ENCODE measurements at regions not wholly inside any gene's neighbourhood (a gene's known extent, or its start where the extent isn't known, plus 50 kb on each side); places are given as distances from the start of the nearest gene placed in this dataset.
"Not testable (repeated sequence)": the region's sequence is repeated elsewhere in the genome, so short reads cannot be mapped to it uniquely, and the experiment has no call there.

GRCh38 chr1:149841597-149842238, 57.6 kb upstream of the BOLA1 start:
- DNase-seq, H3K27ac Mint-ChIP-seq, H3K9me3 Mint-ChIP-seq, H3K4me3 Mint-ChIP-seq, H3K36me3 Mint-ChIP-seq, H3K27me3 Mint-ChIP-seq: not testable (repeated sequence)
- peaks cover 23 to 27% (median 27%) of the 10 kb centered on the region in 3 donors for H3K4me1 Mint-ChIP-seq
- ATAC-seq (ENCODE audit: low read depth in 2 of 2): peak; percentile 64 to 69

- H3K4me1 Mint-ChIP-seq: peaks cover 31 to 35% (median 32%) of the 10 kb centered on the region in 3 donors
- not testable (repeated sequence) for DNase-seq, H3K27me3 Mint-ChIP-seq, H3K27ac Mint-ChIP-seq, H3K9me3 Mint-ChIP-seq
- H3K36me3 Mint-ChIP-seq: peaks cover 9 to 14% of the 10 kb centered on the region in 2 donors
- peak; percentile 70 to 71 for ATAC-seq (ENCODE audit: low read depth in 2 of 2)
- peak overlapping the region in 1 of 8 donors; percentile 92 for H3K4me3 Mint-ChIP-seq
Measured at GRCh38 chr1:149842458-149843064, 56.8 kb upstream of the BOLA1 start.

DNA sequence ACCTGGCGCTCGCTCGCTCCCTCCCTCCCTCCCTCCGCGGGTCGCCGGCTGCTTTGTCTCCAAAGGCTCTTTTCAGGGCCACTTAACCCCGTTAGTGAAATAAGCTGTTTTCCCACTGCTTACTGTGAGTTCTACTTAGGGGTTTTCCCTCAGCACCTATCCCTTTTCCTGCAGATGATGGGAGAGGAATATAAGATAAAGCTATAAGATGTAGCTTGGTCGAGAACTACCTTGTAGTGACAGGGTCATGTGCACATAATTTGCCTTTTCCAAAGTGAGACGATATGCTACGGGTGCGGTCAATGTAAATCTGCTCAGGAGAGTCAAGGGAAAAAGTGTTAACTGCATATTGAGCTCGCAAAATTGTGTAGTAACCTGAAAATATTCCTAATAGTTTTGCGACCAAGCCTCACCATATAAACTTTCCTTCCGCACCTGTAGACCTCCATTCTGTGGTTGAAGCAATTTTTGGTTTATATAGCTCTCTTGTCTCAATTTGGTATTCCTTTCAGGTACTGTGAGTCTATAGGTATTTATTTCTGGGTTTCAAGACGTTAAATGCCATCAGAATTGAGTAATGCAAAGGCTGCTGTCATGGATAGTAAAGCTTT, 55.8 kb upstream of the BOLA1 start:
- Mint-ChIP-seq H3K36me3 (peaks cover 9 to 14% of the 10 kb centered on the region in 2 donors), H3K27ac (peak overlapping the region; percentile 60 to 94 (median 86)), H3K4me1 (peaks cover 36 to 42% (median 40%) of the 10 kb centered on the region in 3 donors)

GRCh38 chr1:149844101-149844500, 55.3 kb upstream of the BOLA1 start:
- peaks cover 9 to 14% of the 10 kb centered on the region in 2 donors for H3K36me3 Mint-ChIP-seq
- peaks cover 0 to 4% (median 0%) of the 10 kb centered on the region in 7 donors for H3K9me3 Mint-ChIP-seq
- H3K4me1 Mint-ChIP-seq: peaks cover 41 to 48% (median 46%) of the 10 kb centered on the region in 3 donors
- H3K27ac Mint-ChIP-seq: peak overlapping the region; percentile 60 to 94 (median 86)
- H3K4me3 Mint-ChIP-seq: peak overlapping the region; percentile 88 to 95 (median 90)
- no peaks in the 10 kb centered on the region for H3K27me3 Mint-ChIP-seq
- no peak for ATAC-seq (ENCODE audit: low read depth in 2 of 2)
- DNase-seq: no peak

More for the DNA sequence above, 55.8 kb upstream of the BOLA1 start:
- H3K27me3 Mint-ChIP-seq: no peaks in the 10 kb centered on the region
- no peak for ATAC-seq (ENCODE audit: low read depth in 2 of 2)
- H3K4me3 Mint-ChIP-seq: peak overlapping the region; percentile 88 to 95 (median 90)
- no peak for DNase-seq
- peaks cover 0 to 4% (median 0%) of the 10 kb centered on the region in 7 donors for H3K9me3 Mint-ChIP-seq

DNA sequence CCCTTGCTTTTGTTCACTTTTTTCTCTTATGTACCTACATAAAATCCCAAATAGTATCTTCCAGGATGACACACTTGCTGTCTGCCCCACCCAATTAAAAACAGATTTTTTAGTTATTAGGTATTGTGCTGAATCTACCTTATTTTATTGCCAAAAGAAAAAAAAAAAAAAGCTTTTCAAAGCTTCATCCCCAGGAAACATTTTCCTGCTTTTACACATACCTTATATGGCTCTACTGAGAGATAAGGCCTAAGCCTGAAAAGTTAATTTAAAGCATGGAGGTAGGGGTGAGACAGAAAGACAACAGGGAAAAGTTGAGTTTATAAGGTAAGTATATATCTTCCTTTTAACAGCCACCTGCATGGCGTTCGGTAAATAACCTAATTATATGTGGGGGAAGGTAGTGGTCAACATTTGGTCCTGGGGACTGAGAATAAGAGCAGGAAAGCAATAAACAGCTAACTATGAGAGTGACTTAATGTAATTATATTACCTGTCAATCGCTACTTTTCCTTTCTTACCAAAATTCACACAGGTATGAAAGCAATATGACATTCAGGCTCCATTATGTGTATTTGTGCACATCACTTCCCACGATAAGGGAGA, 54.6 kb upstream of the BOLA1 start:
- Mint-ChIP-seq H3K4me3 (peak overlapping the region; percentile 18 to 95 (median 76)), H3K36me3 (peaks cover 9 to 14% of the 10 kb centered on the region in 2 donors), H3K4me1 (peaks cover 47 to 54% (median 53%) of the 10 kb centered on the region in 3 donors), H3K27me3 (no peaks in the 10 kb centered on the region), H3K9me3 (peaks cover 0 to 4% (median 0%) of the 10 kb centered on the region in 7 donors), H3K27ac (peak overlapping the region in 4 of 6 donors; percentile 22 to 80 (median 32))
- ATAC-seq (ENCODE audit: low read depth in 2 of 2): no peak
- no peak for DNase-seq

DNA sequence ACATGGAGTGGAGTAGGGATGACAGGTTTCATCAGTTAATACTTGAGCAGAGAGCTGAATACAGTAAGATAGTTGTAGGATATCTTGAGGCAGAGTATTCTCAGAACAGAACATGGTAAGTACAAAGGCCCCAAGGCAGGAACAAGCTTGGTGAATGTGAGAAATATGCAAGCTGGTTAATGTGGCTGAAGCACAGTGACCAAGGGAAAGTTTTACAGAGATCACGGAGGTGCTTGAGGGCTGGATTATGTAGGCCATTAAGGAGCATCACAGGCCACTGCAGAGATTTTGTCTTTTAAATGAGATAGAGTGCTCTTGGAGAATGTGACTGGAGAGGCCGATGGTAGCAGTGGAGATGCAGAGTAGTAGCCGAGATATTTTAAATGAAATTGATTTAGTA, 54.0 kb upstream of the BOLA1 start:
- H3K9me3 Mint-ChIP-seq: peaks cover 0 to 4% (median 0%) of the 10 kb centered on the region in 7 donors
- H3K27ac Mint-ChIP-seq: peak overlapping the region in 2 of 6 donors; percentile 58 to 80
- ATAC-seq (ENCODE audit: low read depth in 2 of 2): no peak
- peak overlapping the region; percentile 18 to 95 (median 76) for H3K4me3 Mint-ChIP-seq
- no peak for DNase-seq
- H3K36me3 Mint-ChIP-seq: peaks cover 9 to 14% of the 10 kb centered on the region in 2 donors
- peaks cover 51 to 57% (median 56%) of the 10 kb centered on the region in 3 donors for H3K4me1 Mint-ChIP-seq
- H3K27me3 Mint-ChIP-seq: no peaks in the 10 kb centered on the region

DNA sequence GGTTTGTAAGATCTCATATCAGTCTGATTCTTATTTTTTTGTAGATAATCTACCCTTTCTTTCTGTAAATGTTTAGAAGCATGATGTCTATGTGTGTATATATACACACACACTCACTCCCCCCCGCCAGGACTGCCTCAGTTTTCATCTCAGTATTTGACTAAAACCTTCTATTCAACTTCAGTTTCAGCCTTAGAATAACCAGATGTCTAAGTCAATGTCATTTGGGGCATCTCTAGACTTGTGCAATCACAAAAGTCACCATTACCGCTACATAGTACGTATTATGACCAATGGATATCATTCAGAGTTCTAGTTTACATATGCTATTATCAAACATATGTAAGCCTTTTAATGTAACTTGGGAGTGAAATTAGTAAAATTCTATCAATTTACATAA, 53.3 kb upstream of the BOLA1 start:
- Mint-ChIP-seq H3K4me1 (peaks cover 51 to 57% (median 56%) of the 10 kb centered on the region in 3 donors), H3K27ac (peak overlapping the region in 3 of 6 donors; percentile 17 to 80 (median 58)), H3K4me3 (peak overlapping the region; percentile 18 to 95 (median 76)), H3K9me3 (peaks cover 0 to 4% (median 0%) of the 10 kb centered on the region in 7 donors), H3K36me3 (peaks cover 9 to 14% of the 10 kb centered on the region in 2 donors), H3K27me3 (no peaks in the 10 kb centered on the region)
- DNase-seq (no peak), ATAC-seq (ENCODE audit: low read depth in 2 of 2) (no peak)

DNA sequence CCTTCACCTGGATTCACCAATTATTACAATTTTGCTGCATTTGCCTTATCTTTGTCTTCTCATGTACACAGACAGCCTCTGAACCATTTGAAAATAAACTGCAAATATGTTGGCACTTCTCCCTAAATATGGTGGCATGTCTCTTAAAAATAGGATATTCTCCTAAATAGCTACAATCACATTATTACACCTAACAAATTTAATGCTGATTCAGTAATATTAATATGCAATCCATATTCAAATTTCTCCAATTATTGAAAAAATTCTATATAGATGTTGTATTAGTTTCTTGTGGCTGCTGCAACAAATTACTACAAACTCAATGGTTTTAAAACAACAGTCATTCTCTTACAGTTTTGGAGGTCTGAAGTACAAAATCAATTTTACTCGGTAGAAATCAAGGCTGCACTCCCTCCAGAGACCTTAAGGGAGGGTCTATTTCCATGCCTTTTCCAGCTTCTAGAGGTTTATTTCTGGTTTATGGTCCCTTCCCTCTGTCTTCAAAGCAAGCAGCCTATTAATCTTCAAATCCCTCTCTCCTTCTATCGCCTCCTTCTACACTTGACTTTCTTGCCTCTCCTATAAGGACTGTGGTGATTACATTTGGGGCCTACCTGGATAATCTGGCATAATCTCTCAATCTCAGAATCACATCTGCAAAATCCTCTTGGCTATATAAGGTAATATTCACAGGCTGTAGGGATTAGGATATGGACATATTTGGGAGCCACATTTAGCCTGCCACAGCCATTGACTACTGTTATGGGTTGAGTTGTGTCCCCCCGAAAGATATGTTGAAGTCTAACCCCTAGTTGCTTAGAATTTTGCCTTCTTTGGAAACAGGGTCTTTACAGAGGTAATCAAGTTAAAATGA, 52.5 kb upstream of the BOLA1 start:
- ATAC-seq (ENCODE audit: low read depth in 2 of 2) (no peak), DNase-seq (no peak)
- Mint-ChIP-seq H3K9me3 (peaks cover 0 to 4% (median 0%) of the 10 kb centered on the region in 7 donors), H3K27me3 (no peaks in the 10 kb centered on the region), H3K4me3 (peak overlapping the region in 7 of 8 donors; percentile 12 to 95 (median 71)), H3K4me1 (peaks cover 51 to 57% (median 56%) of the 10 kb centered on the region in 3 donors), H3K27ac (peak overlapping the region in 3 of 6 donors; percentile 26 to 78 (median 29)), H3K36me3 (peaks cover 9 to 14% of the 10 kb centered on the region in 2 donors)

DNA sequence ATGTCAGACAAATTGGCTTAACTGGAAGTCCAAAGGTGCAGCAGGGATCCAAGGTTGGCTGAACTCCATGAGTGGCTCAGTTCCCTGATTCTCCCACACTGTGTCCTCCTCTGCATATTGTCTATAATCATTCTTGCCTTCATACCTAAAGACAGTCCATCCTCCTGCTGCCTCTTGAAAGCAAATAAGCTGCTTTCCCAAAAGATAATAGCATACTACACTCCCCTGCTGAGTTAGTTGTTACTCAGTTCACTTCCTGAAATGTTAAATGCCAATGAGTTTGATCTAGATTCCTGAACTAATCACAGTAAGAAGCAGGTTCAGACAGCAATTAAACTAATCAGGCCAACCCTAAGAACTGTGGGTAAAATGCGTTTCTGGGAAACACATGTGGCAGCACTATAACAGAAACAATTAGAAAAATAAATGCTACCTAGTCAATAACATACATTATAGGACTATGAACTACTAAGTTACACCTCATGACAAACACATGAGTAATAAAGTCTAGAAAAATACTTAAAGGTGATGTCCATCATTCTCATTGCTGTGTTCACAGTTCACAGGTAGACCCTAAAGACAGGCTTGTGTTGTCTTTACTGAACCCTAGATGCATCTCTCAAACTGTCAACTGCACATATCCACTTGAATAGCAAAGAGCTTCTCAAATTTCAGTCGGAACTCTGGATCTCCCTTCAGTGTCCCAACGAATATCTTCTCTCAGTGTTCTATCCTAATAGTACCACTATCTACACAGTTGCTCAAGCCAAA, 50.8 kb upstream of the BOLA1 start:
- peak overlapping the region; percentile 41 to 98 (median 74) for H3K27ac Mint-ChIP-seq
- H3K9me3 Mint-ChIP-seq: peaks cover 0 to 4% (median 0%) of the 10 kb centered on the region in 7 donors
- no peak for DNase-seq
- no peaks in the 10 kb centered on the region for H3K27me3 Mint-ChIP-seq
- peaks cover 9 to 14% of the 10 kb centered on the region in 2 donors for H3K36me3 Mint-ChIP-seq
- peaks cover 49 to 56% (median 55%) of the 10 kb centered on the region in 3 donors for H3K4me1 Mint-ChIP-seq
- peak overlapping the region; percentile 83 to 94 (median 92) for H3K4me3 Mint-ChIP-seq
- no peak for ATAC-seq (ENCODE audit: low read depth in 2 of 2)

GRCh38 chr1:149849111-149849946, 50.0 kb upstream of the BOLA1 start:
- peaks cover 45 to 53% (median 51%) of the 10 kb centered on the region in 3 donors for H3K4me1 Mint-ChIP-seq
- ATAC-seq (ENCODE audit: low read depth in 2 of 2): no peak
- H3K27me3 Mint-ChIP-seq: no peaks in the 10 kb centered on the region
- peaks cover 0 to 4% (median 0%) of the 10 kb centered on the region in 7 donors for H3K9me3 Mint-ChIP-seq
- peak overlapping the region; percentile 63 to 98 (median 86) for H3K27ac Mint-ChIP-seq
- H3K4me3 Mint-ChIP-seq: peak overlapping the region; percentile 83 to 94 (median 92)
- no peak for DNase-seq
- peaks cover 9 to 14% of the 10 kb centered on the region in 2 donors for H3K36me3 Mint-ChIP-seq

Data from naive B cell (primary cell).